Activated T-cell treated with anti-CD3 and anti-CD28 coated beads, Interleukin-2, amount 50 U/mL, for 24 hours (primary cell): ENCODE measurements at regions not wholly inside any gene's neighbourhood (a gene's known extent, or its start where the extent isn't known, plus 50 kb on each side); places are given as distances from the start of the nearest gene placed in this dataset.

Experiments used
- DNase-seq: peaks from one replicate; pipeline ENCODE4 v3.0.0-alpha.2; 2020
- H3K27ac Mint-ChIP-seq: 2 replicates; pipeline ENCODE4 v1.8.0; 2020; ENCODE audit warnings: mild to moderate bottlenecking, mixed read lengths
- H3K27me3 Mint-ChIP-seq: 2 replicates; pipeline ENCODE4 v1.8.0; 2020; ENCODE audit warnings: mixed read lengths
- H3K36me3 Mint-ChIP-seq: 2 replicates; pipeline ENCODE4 v1.8.0; 2020; ENCODE audit warnings: low read depth, mixed read lengths
- H3K4me1 Mint-ChIP-seq: 2 replicates; pipeline ENCODE4 v1.8.0; 2020; ENCODE audit warnings: low read depth, mixed read lengths
- H3K4me3 Mint-ChIP-seq: 2 replicates; pipeline ENCODE4 v1.8.0; 2020; ENCODE audit warnings: mild to moderate bottlenecking, moderate library complexity, mixed read lengths
- H3K9me3 Mint-ChIP-seq: 2 replicates; pipeline ENCODE4 v1.8.0; 2020; ENCODE audit warnings: mixed read lengths

GRCh38 chr1:213884402-213884801 lies 103.4 kb upstream of the PROX1 start:
- no peak overlapping the region for H3K4me3 Mint-ChIP-seq
- peaks cover 5% of the 10 kb centered on the region for H3K4me1 Mint-ChIP-seq
- H3K36me3 Mint-ChIP-seq = no peaks in the 10 kb centered on the region
- H3K9me3 Mint-ChIP-seq = no peaks in the 10 kb centered on the region
- H3K27me3 Mint-ChIP-seq = no peaks in the 10 kb centered on the region
- H3K27ac Mint-ChIP-seq = no peak overlapping the region
- DNase-seq = no peak

DNA sequence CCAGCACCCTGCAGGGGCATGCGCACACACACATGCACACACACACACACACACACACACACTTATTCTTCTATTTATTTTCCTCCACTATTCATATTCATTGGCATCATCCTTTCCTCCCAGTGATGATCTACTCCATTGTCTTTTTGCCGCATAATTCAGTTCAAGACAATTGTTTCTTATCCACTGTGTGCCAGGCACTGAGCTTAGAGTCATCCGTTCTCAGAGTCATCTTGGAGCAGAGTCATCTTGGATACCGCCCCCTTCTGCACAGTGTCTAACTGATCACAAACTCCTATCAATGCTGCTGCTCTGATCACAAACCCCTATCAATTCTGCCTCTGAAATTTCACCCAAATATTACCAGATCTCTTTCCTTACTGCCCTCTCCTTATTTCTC lies 102.8 kb upstream of the PROX1 start:
- Mint-ChIP-seq H3K27ac (no peak overlapping the region), H3K4me1 (peaks cover 5% of the 10 kb centered on the region), H3K9me3 (no peaks in the 10 kb centered on the region), H3K36me3 (no peaks in the 10 kb centered on the region), H3K4me3 (no peak overlapping the region), H3K27me3 (no peaks in the 10 kb centered on the region)
- no peak for DNase-seq

DNA sequence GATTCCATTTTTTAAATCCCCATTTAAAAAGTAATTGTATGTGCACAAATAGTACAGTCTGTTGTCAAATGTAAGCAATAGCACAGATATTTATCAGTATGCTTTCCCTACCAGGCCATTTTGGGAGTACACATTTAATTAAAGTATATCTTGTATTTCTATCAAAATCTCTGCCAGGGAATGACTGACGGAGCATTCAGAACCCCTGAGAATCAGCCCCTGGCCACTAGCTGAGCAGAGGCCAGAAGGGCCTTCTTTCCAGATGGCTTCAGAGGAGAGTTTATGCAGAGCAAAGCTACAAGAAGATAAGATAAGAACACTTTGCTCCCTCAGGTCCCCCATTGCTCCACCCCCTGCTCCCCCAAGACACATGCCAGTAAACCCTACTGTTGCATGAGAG lies 99.9 kb upstream of the PROX1 start:
- H3K27ac Mint-ChIP-seq = no peak overlapping the region
- peaks cover 5% of the 10 kb centered on the region for H3K4me1 Mint-ChIP-seq
- H3K4me3 Mint-ChIP-seq = no peak overlapping the region
- no peaks in the 10 kb centered on the region for H3K27me3 Mint-ChIP-seq
- DNase-seq = no peak
- no peaks in the 10 kb centered on the region for H3K9me3 Mint-ChIP-seq
- H3K36me3 Mint-ChIP-seq = no peaks in the 10 kb centered on the region

DNA sequence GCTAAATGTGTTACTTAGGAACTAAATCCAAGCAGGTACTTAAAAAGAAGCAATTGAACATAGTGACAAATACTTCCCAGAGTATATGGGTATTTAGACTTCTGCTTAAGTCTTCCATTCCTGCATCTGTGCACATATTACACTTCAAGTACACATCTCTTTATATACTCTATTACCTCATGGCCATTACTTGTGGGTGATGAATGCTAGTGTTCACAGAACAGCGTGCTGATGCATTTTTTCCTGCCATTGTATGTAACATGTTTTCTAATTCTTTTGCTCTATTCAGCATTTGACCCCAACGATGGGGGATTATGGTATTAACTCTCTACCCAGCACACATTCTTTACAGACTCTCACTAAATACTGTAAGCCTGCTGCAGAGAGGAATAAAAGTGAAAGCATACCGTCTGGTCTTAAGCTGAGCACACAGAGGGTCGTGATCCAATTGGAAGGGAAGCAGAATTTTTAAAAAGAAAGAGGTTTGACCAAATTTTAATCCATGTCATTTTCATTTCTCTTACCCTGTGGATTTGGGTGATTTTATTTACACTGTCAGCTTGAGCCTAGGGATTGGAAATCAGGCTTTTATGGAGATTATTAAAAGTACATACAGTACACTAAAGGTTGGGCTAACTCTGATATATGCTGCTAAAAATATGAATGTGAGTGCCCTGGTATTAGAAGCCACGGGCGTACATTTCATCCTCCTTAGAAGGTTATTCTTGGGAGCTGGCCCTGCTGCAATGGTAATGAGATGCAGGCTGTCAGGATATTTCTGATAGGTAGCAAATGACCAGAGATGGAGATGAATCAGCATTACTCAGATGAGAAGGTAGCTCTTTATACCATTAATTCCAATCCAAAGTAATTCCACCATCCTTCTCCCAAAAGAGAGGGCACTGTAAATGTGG lies 95.5 kb upstream of the PROX1 start:
- no peaks in the 10 kb centered on the region for H3K9me3 Mint-ChIP-seq
- H3K27me3 Mint-ChIP-seq = no peaks in the 10 kb centered on the region
- no peak for DNase-seq
- H3K4me3 Mint-ChIP-seq = no peak overlapping the region
- H3K36me3 Mint-ChIP-seq = no peaks in the 10 kb centered on the region
- no peaks in the 10 kb centered on the region for H3K4me1 Mint-ChIP-seq
- no peak overlapping the region for H3K27ac Mint-ChIP-seq

DNA sequence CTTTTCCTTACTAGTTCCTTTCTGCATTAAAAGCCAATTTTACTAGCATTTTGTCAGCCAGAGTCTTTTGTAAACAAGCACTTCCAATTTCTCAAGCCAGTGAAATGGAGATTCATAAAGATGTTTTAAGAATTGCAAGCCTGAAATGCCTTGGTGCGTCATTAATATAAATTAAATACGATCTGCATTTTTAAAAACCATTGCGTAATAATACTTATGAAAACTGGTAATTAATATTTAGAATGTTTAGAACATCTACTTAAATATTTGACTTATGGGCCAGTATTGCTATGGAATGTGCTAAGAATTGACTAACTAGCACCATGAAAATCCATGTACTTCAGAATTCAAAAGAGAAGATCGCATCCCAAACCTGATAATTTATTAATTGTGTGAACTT lies 89.1 kb upstream of the PROX1 start:
- H3K36me3 Mint-ChIP-seq = no peaks in the 10 kb centered on the region

GRCh38 chr1:213899413-213899812 lies 88.4 kb upstream of the PROX1 start:
- Mint-ChIP-seq H3K4me1 (no peaks in the 10 kb centered on the region), H3K36me3 (no peaks in the 10 kb centered on the region), H3K27me3 (no peaks in the 10 kb centered on the region), H3K9me3 (no peaks in the 10 kb centered on the region), H3K27ac (no peak overlapping the region), H3K4me3 (no peak overlapping the region)
- DNase-seq = no peak

More for the DNA sequence above, 89.1 kb upstream of the PROX1 start:
- no peaks in the 10 kb centered on the region for H3K4me1 Mint-ChIP-seq
- no peaks in the 10 kb centered on the region for H3K9me3 Mint-ChIP-seq
- H3K27me3 Mint-ChIP-seq = no peaks in the 10 kb centered on the region
- DNase-seq = no peak
- H3K27ac Mint-ChIP-seq = no peak overlapping the region
- no peak overlapping the region for H3K4me3 Mint-ChIP-seq

DNA sequence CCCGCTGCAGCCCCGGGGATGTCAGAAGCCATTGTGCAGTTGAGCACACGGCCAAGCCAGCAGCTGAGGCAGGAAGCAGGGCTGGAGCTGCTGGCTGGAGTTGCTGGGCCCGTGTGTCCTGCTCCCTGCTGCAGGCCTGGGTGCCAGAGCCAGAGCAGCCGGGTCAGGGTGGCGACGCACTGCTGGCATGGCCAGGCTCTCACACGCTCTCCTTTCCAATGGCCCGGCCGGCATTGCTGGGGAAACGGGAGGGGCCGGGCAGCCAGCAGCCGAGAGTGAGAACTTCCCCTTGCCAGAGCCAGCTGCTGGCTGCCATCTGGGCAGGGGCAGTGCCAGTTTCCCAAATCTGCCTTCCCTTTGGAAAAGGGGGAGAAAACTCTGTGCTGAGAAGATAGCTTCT lies 82.4 kb upstream of the PROX1 start:
- H3K27ac Mint-ChIP-seq = no peak overlapping the region
- H3K27me3 Mint-ChIP-seq = no peaks in the 10 kb centered on the region

DNA sequence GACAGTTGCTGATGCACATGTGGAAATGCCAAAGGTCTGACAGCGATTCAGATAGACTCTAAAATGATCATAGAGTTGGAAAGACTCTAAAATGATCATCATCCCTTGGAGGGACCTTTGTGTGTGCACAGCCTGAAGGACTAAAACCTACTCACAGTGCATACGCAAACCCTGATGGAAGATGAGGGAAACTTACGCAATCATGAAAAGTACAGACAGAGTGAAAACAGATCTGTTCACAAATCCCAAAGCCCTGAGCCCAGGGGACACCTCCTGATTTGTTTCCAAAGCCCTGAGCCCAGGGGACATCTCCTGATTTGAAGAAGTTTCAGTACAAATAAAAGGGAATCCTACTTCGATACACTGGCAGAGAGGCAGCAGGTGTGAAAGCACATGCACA lies 79.3 kb upstream of the PROX1 start:
- H3K27ac Mint-ChIP-seq = no peak overlapping the region
- DNase-seq = no peak
- H3K36me3 Mint-ChIP-seq = no peaks in the 10 kb centered on the region
- no peaks in the 10 kb centered on the region for H3K9me3 Mint-ChIP-seq
- no peaks in the 10 kb centered on the region for H3K27me3 Mint-ChIP-seq
- no peak overlapping the region for H3K4me3 Mint-ChIP-seq
- H3K4me1 Mint-ChIP-seq = no peaks in the 10 kb centered on the region

More for the DNA sequence above, 82.4 kb upstream of the PROX1 start:
- no peak for DNase-seq
- Mint-ChIP-seq H3K4me1 (no peaks in the 10 kb centered on the region), H3K9me3 (no peaks in the 10 kb centered on the region), H3K36me3 (no peaks in the 10 kb centered on the region), H3K4me3 (no peak overlapping the region)

GRCh38 chr1:213914392-213914791 lies 73.4 kb upstream of the PROX1 start:
- Mint-ChIP-seq H3K36me3 (no peaks in the 10 kb centered on the region), H3K4me1 (no peaks in the 10 kb centered on the region), H3K9me3 (no peaks in the 10 kb centered on the region), H3K27ac (no peak overlapping the region), H3K27me3 (no peaks in the 10 kb centered on the region), H3K4me3 (no peak overlapping the region)
- DNase-seq = no peak

GRCh38 chr1:213921311-213921710 lies 66.5 kb upstream of the PROX1 start:
- H3K4me1 Mint-ChIP-seq = no peaks in the 10 kb centered on the region
- H3K27ac Mint-ChIP-seq = no peak overlapping the region
- no peaks in the 10 kb centered on the region for H3K36me3 Mint-ChIP-seq
- H3K27me3 Mint-ChIP-seq = no peaks in the 10 kb centered on the region
- DNase-seq = no peak
- no peak overlapping the region for H3K4me3 Mint-ChIP-seq
- H3K9me3 Mint-ChIP-seq = no peaks in the 10 kb centered on the region

DNA sequence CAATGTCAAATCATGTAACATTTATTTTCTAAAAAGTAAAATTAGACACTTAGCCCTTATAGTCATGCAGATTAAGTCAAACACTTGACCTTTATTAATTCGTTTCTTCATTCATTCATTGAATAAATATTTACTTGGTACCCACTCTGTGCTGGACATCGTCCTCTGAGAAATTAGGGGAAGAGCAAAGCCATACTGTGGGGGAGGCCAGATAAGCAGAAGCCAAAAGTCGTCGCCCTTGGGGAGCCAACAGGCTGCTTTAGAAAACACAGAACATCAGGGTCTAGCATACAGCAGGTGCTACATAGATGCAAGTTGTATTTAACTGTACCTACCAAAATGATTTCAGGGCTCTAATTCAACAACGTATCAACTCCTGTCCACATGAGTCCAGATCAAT lies 66.1 kb upstream of the PROX1 start:
- no peaks in the 10 kb centered on the region for H3K4me1 Mint-ChIP-seq
- no peaks in the 10 kb centered on the region for H3K36me3 Mint-ChIP-seq
- no peaks in the 10 kb centered on the region for H3K27me3 Mint-ChIP-seq
- H3K9me3 Mint-ChIP-seq = no peaks in the 10 kb centered on the region
- DNase-seq = no peak
- no peak overlapping the region for H3K27ac Mint-ChIP-seq
- H3K4me3 Mint-ChIP-seq = no peak overlapping the region

GRCh38 chr1:213925531-213926182 lies 62.1 kb upstream of the PROX1 start:
- no peaks in the 10 kb centered on the region for H3K4me1 Mint-ChIP-seq
- no peaks in the 10 kb centered on the region for H3K27me3 Mint-ChIP-seq
- H3K27ac Mint-ChIP-seq = no peak overlapping the region
- no peaks in the 10 kb centered on the region for H3K36me3 Mint-ChIP-seq
- no peaks in the 10 kb centered on the region for H3K9me3 Mint-ChIP-seq
- no peak overlapping the region for H3K4me3 Mint-ChIP-seq
- no peak for DNase-seq

DNA sequence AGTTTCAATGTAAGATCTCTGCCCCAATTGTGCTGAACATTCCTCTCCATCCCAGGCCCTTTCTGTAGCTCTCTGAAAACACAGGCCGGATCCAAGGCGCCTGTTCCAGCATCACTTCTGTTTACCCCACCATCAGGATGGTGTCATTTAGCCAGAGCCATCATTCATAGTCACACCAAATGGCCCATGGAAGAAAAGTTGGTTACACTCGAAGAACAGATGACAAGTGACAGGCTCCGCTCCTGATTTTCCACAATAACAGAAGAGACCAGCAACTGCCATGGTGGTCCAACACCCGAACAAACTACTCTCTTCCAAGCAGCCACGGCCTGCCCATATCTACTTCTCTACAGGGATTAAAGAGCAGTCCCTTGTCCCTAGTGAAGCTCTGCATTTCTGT lies 59.9 kb upstream of the PROX1 start:
- H3K4me1 Mint-ChIP-seq = no peaks in the 10 kb centered on the region
- no peak overlapping the region for H3K4me3 Mint-ChIP-seq
- no peaks in the 10 kb centered on the region for H3K36me3 Mint-ChIP-seq
- no peaks in the 10 kb centered on the region for H3K9me3 Mint-ChIP-seq
- no peak overlapping the region for H3K27ac Mint-ChIP-seq
- no peak for DNase-seq
- no peaks in the 10 kb centered on the region for H3K27me3 Mint-ChIP-seq

DNA sequence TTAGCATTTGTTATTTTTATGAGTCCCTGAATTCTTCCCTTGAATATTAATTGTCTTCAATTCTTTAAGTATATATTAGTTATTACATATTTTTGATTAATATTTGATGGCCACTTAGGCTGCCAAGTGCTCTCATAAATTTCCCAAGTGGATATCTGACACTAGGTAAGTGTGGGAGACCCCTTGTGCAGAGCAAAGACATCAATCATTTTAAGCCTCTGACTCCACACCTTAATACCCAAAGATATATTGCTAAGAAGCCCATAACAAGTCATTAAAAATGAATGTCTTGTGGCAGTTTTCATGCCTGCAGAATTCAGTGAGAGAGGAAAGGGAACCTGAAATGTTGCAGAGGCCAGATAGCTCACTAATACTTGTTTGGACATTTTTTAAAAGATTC lies 58.4 kb upstream of the PROX1 start:
- Mint-ChIP-seq H3K4me3 (no peak overlapping the region), H3K4me1 (no peaks in the 10 kb centered on the region), H3K36me3 (no peaks in the 10 kb centered on the region), H3K27ac (no peak overlapping the region), H3K9me3 (no peaks in the 10 kb centered on the region), H3K27me3 (no peaks in the 10 kb centered on the region)
- no peak for DNase-seq

DNA sequence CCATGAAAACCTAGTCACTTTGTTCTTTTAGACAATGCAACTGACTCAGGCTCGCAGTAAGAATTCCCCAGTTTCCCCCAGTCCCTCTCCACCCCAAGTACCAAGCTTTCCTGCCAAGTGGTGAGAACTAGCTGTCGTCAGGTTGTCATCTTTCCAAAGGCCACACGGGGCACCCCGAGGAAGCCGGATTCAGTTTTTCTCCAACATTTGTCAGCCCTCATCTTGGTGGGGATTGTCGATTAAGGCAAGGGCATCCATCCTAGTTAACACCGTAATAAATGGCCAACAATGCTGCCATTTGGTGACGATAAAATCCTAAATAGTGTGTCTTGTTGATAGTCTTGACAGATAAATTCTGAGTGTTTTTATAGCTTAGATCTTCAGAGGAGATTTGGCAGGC lies 55.9 kb upstream of the PROX1 start:
- no peaks in the 10 kb centered on the region for H3K36me3 Mint-ChIP-seq
- no peaks in the 10 kb centered on the region for H3K27me3 Mint-ChIP-seq
- no peak for DNase-seq
- H3K4me1 Mint-ChIP-seq = no peaks in the 10 kb centered on the region
- H3K27ac Mint-ChIP-seq = no peak overlapping the region
- H3K4me3 Mint-ChIP-seq = no peak overlapping the region
- peaks cover 2% of the 10 kb centered on the region for H3K9me3 Mint-ChIP-seq
